Neural cell (in vitro differentiated cells): ENCODE measurements at regions not wholly inside any gene's neighbourhood (a gene's known extent, or its start where the extent isn't known, plus 50 kb on each side); places are given as distances from the start of the nearest gene placed in this dataset.

Source experiments
- H2AFZ ChIP-seq: fragments of 200-600, 300-800 bp; sonication (generic), shearing (Covaris generic); 2 replicates; pipeline ENCODE4 v1.6.0; 2014; ENCODE audit warnings: low read depth, mild to moderate bottlenecking, antibody characterized with exemption, low read length, moderate library complexity
- H3F3A ChIP-seq: fragments of 200-600 bp; shearing (Covaris generic); 2 replicates; pipeline ENCODE4 v1.6.1; 2016; ENCODE audit warnings: mild to moderate bottlenecking, moderate library complexity, mixed read lengths, antibody characterized with exemption, low read length; ENCODE audit not compliant: insufficient read depth, poor library complexity, severe bottlenecking
- H3K27ac ChIP-seq: fragments of 200-600, 300-800 bp; sonication (generic), shearing (Covaris generic); 2 replicates; pipeline ENCODE4 v1.5.1; 2014; ENCODE audit warnings: mild to moderate bottlenecking, low read length, moderate library complexity
- H3K27me3 ChIP-seq: fragments of 300-800, 200-600 bp; sonication (generic), shearing (Covaris generic); 2 replicates; pipeline ENCODE4 v1.6.0; 2014; ENCODE audit warnings: mild to moderate bottlenecking, low read depth, low read length, moderate library complexity; ENCODE audit not compliant: insufficient read depth
- H3K36me3 ChIP-seq: fragments of 300-800, 200-600 bp; sonication (generic), shearing (Covaris generic); 2 replicates; pipeline ENCODE4 v1.5.1; 2014; ENCODE audit warnings: mild to moderate bottlenecking, antibody characterized with exemption, low read length, moderate library complexity; ENCODE audit not compliant: insufficient read depth
- H3K4me2 ChIP-seq: fragments of 300-800, 200-600 bp; sonication (generic), shearing (Covaris generic); 2 replicates; pipeline ENCODE4 v1.6.0; 2014; ENCODE audit warnings: mild to moderate bottlenecking, low read length
- H3K4me3 ChIP-seq: fragments of 300-800, 200-600 bp; sonication (generic), shearing (Covaris generic); 2 replicates; pipeline ENCODE4 v1.5.1; 2014; ENCODE audit warnings: mild to moderate bottlenecking, low read length, moderate library complexity
- H3K79me2 ChIP-seq: fragments of 200-600 bp; shearing (Covaris generic); replicated peaks from 2 replicates; pipeline ENCODE4 v1.6.0; 2014; ENCODE audit warnings: mild to moderate bottlenecking, low read length, moderate library complexity; ENCODE audit not compliant: insufficient read depth
- H3K9ac ChIP-seq: fragments of 300-800, 200-600 bp; sonication (generic), shearing (Covaris generic); 2 replicates; pipeline ENCODE4 v1.6.1; 2016; ENCODE audit warnings: mild to moderate bottlenecking, low read length, mixed read lengths
- H3K9me2 ChIP-seq: fragments of 200-600 bp; shearing (Covaris generic); 2 replicates; pipeline ENCODE4 v1.6.1; 2016; ENCODE audit warnings: mild to moderate bottlenecking, low read length, mixed read lengths; ENCODE audit not compliant: insufficient read depth
- H3K9me3 ChIP-seq: fragments of 200-600, 300-800 bp; sonication (generic), shearing (Covaris generic); 2 replicates; pipeline ENCODE4 v1.6.1; 2016; ENCODE audit warnings: mild to moderate bottlenecking, mixed run types, low read length, moderate library complexity, mixed read lengths
- H4K20me1 ChIP-seq: fragments of 200-600 bp; shearing (Covaris generic); 2 replicates; pipeline ENCODE4 v1.6.1; 2016; ENCODE audit warnings: mild to moderate bottlenecking, mixed run types; ENCODE audit not compliant: insufficient read depth
- CTCF ChIP-seq: fragments of 450-650 bp; IDR thresholded peaks from 2 replicates; pipeline ENCODE4 v1.5.1; 2014; ENCODE audit warnings: antibody characterized with exemption, mild to moderate bottlenecking, moderate library complexity; ENCODE audit not compliant: poor library complexity, severe bottlenecking
- EP300 ChIP-seq: fragments of 450-650 bp; conservative IDR thresholded peaks from 2 replicates; pipeline ENCODE4 v1.6.1; 2014; ENCODE audit warnings: antibody characterized with exemption, mild to moderate bottlenecking, moderate library complexity; ENCODE audit not compliant: poor library complexity, severe bottlenecking
- EZH2 ChIP-seq: fragments of 200-600, 300-800 bp; shearing (Covaris generic), sonication (generic); IDR thresholded peaks from 2 replicates; pipeline ENCODE4 v1.6.1; 2014; ENCODE audit warnings: antibody characterized with exemption, low read length, borderline replicate concordance, mild to moderate bottlenecking; ENCODE audit not compliant: insufficient read depth, poor library complexity, severe bottlenecking
- MXI1 ChIP-seq: fragments of 450-650 bp; conservative IDR thresholded peaks from 2 replicates; pipeline ENCODE4 v1.6.1; 2014; ENCODE audit warnings: antibody characterized with exemption, mild to moderate bottlenecking; ENCODE audit not compliant: poor library complexity, severe bottlenecking
- POLR2AphosphoS5 ChIP-seq: IDR thresholded peaks from 2 replicates; pipeline ENCODE4 v1.6.1; 2012
- RAD21 ChIP-seq: fragments of 450-650 bp; conservative IDR thresholded peaks from 2 replicates; pipeline ENCODE4 v1.6.1; 2014; ENCODE audit warnings: antibody characterized with exemption, mild to moderate bottlenecking, moderate library complexity
- REST ChIP-seq: IDR thresholded peaks from 2 replicates; pipeline ENCODE4 v1.6.1; 2012; ENCODE audit warnings: borderline replicate concordance
- SMC3 ChIP-seq: fragments of 450-650 bp; conservative IDR thresholded peaks from 2 replicates; pipeline ENCODE4 v1.6.1; 2014; ENCODE audit warnings: antibody characterized with exemption, mild to moderate bottlenecking, moderate library complexity; ENCODE audit not compliant: poor library complexity
- TAF1 ChIP-seq: IDR thresholded peaks from 2 replicates; pipeline ENCODE4 v1.6.1; 2012; ENCODE audit warnings: low read depth

GRCh38 chr11:15657264-15657663, 542.5 kb downstream of the INSC start:
- no peaks in the 10 kb centered on the region for H3K27me3 ChIP-seq
- H3K4me3 ChIP-seq = no peak overlapping the region
- H3K9me3 ChIP-seq = no peaks in the 10 kb centered on the region
- TF ChIP-seq REST (no peak), EP300 (no peak)
- no peaks in the 10 kb centered on the region for H3F3A ChIP-seq
- H2AFZ ChIP-seq = no peak overlapping the region
- no peaks in the 10 kb centered on the region for H3K9me2 ChIP-seq
- no peak overlapping the region for H3K27ac ChIP-seq
- no peaks in the 10 kb centered on the region for H4K20me1 ChIP-seq
- H3K9ac ChIP-seq = no peak overlapping the region
- no peaks in the 10 kb centered on the region for H3K79me2 ChIP-seq
- no peak overlapping the region for H3K4me2 ChIP-seq
- H3K36me3 ChIP-seq = no peaks in the 10 kb centered on the region

GRCh38 chr11:15660496-15660895, 545.8 kb downstream of the INSC start:
- Histone ChIP-seq H3K36me3 (no peaks in the 10 kb centered on the region), H3K9me3 (no peaks in the 10 kb centered on the region), H2AFZ (no peak overlapping the region)

More at GRCh38 chr11:15660496-15660895, 545.8 kb downstream of the INSC start:
- TF ChIP-seq SMC3 = no peak
- no peak for TF ChIP-seq MXI1
- no peak for TF ChIP-seq EP300
- TF ChIP-seq RAD21 = no peak
- no peak for TF ChIP-seq EZH2
- TF ChIP-seq POLR2AphosphoS5 = no peak
- no peak for TF ChIP-seq TAF1
- no peak for TF ChIP-seq REST
- TF ChIP-seq CTCF = no peak
- Histone ChIP-seq H3K4me2 (no peak overlapping the region), H3F3A (no peaks in the 10 kb centered on the region), H3K79me2 (no peaks in the 10 kb centered on the region), H4K20me1 (no peaks in the 10 kb centered on the region), H3K27ac (no peak overlapping the region), H3K9me2 (no peaks in the 10 kb centered on the region), H3K9ac (no peak overlapping the region), H3K27me3 (no peaks in the 10 kb centered on the region), H3K4me3 (no peak overlapping the region)
